ENCODE measurements at regions not wholly inside any gene's neighbourhood (a gene's known extent, or its start where the extent isn't known, plus 50 kb on each side); places are given as distances from the start of the nearest gene placed in this dataset.
"Not testable (repeated sequence)": the region's sequence is repeated elsewhere in the genome, so short reads cannot be mapped to it uniquely, and the experiment has no call there.

DNA sequence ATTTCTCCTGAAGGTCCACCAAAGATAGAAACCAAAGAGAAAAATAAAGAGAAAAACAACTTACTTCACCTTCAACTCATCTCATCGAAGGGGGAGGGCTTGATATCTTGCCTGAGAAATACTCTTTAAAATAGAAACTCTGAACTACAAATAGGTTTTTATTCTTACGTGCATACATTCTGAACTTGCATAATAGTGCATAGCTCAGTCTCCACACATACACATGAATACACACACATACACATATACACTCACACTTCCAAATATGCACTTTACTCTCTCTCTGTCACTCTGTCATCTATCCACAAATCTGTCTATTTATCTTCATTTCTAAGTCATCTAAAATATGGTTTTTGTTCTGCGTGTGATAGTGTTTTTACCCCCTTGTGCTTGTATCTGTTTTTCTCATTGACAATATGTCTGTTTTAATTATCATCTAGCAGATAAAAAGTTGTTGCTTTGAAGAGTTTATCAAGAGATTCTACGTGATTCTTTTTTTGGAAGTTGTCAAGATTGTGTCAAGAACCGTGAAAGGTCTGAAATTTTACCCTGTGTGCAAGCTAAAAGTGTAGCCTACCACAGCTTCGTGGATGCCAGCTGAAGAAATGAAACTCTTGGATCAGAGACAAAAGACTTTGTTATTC is 468.8 kb downstream of the EPM2A start:
- no peak for DNase-seq

DNA sequence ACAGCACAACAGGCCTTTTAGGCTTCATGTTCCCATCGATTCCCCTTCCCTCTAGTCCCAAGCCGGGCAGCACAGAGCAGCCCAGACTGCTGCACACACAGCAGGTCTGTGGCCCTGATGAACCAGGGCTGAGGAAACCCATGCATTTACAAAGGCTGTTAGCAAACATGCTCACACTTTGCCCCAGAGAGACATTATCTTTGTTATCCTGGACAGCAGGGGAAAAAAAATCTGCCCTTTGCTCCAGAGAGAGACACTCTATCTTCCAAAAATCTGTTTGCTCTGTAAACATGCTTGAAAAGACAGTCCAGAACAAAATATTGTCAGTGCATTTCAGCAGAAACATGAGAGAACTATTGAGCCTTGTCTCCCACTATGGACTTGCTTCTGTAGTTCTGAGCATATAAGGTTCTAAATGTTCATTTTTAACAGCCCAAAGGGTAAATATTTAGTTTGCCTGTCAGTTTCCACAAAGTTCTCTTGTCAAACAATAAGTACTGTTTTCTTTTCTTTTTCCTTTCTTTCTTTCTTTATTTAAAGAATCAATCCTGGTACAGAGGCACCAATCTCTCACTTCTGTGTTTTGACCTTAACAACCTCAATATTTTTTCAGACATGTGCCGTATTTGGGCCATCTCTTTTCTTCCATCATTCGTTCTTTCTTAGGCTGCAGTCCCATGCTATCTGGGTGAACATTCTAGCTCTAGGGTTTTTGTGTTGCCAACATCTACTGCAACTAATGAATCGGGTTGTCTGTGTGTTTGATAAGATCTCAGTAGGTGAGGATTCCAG is 468.0 kb downstream of the EPM2A start:
- no peak for DNase-seq

DNA sequence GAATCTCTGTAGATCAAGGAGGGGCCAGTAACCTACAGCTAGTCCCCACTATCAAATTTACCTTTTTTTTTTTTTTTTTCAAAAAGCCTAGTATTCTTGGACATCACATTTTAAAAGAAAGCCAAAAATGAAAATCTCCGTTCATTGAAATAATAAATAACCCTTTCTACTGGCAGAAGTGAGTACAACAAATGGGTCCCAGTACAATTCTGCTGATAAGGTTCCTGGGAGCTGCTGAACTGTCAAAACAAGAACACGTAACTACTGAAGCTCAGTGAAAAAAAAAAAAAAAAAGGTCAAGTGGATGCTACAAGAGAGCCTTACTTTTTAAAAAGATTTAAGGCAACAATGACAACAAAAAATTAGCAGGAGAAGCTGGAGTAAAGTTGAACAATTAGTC is 464.9 kb downstream of the EPM2A start:
- no peak for DNase-seq

GRCh38 chr6:145271040-145271439 is 464.3 kb downstream of the EPM2A start:
- no peak for DNase-seq

DNA sequence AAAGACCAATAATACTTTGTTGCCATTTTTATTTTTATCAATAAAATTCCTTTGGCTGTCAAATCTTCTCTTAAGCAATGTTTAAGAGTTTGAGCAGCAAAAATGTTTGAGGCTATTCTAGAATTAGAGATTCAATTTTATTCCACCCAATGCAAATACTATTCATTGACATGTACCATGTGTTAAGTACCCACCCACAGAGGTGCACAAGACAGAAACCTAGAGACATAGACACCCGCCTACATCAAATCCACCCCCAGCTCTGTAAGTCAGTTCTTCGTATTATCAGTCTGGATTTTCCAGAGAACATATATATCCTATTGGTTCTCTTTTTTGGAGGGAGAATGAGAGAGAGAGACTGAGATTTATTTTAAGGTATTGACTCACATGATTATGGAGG is 463.7 kb downstream of the EPM2A start:
- no peak for DNase-seq

DNA sequence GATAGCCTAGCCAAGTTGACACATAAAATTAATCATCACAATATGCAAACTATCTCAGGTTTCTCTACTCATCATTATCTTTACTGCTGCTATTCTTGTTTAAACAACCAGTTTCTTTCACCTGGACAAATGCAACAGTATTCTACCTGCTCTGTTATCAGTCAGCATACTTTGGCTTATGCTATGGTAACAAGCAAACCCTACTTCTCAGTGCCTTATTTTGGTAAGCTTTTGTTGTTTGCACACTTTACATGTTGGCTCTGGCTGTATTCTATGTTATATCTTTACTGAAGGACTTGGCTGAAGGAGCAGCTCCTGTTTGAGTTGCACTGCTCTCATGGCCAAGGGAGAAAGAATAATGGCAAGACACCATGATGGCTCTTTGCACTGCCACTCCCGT is 463.1 kb downstream of the EPM2A start:
- no peak for DNase-seq

DNA sequence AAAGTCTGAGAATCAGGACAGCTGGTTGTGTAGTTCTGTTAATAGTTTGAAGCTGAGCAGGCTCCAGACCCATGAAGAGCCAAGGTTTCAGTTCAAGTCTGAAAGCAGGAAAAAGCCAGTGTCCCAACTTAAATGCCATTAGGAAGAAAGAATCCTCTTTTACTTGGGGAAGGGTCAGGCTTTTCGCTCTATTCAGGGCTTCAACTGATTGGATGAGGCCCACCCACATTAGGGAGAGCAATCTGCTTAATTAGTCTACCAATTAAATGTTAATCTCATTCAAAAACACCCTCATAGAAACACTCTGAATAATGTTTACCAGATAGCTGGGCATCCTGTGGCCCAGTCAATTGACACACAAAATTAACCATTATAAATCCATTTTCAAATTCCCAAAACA is 462.2 kb downstream of the EPM2A start:
- no peak for DNase-seq

GRCh38 chr6:145274083-145274482 is 461.2 kb downstream of the EPM2A start:
- DNase-seq: no peak

- DNase-seq: no peak
Measured at GRCh38 chr6:145275019-145275418, 460.3 kb downstream of the EPM2A start.

- DNase-seq: no peak
Measured at GRCh38 chr6:145275787-145276186, 459.5 kb downstream of the EPM2A start.

DNA sequence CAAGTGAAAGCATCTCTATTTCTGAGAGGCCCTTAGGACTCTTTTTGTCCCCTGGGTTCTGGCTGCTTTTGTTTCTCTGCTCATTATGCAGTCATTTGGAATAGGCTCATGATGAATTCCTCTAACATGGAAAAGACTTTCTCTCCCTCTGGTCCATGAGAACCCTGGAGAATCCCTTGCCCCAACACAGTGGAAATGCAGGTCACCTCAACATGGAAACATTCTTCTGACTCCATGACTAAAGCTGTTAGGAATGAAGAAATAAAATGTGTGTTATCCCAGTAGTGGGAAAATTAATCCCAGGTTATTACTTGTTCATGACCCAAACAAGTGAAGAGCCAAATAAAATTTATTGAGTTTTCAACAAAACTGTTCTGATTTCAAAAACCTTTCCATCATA is 458.6 kb downstream of the EPM2A start:
- DNase-seq: no peak

DNA sequence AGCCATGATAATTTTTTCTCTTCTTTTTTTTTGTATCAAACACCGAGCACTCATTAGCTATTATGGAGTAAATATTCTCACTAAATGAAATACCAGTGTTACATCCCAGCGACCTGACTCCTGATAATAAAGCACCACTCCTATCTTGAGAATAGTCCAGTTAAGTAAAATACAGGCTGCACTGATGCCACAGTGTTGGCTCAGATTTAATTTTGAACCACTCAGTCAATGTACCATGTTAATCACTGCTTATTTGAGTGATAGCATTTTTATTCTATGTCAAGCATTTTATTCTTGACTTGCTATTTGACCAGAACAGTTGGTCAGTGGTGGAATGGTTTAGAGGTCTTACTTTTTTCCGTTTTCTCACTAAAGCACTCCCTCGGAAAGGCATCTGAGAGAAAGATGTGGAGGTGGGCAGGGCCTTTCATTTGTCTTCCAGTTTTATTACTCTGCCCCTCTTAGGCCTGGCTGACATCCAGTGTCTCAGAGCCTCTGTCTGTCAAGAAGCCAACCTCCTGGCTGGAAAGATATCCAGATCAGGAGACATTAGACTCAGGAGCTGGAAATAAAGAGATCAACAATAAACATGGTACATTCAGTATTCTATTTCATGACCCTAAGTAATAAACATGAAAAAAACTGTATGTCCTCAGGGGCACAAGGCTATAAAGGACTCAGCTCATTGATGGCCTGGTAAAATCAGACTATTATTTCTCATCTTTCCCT is 457.8 kb downstream of the EPM2A start:
- no peak for DNase-seq

DNA sequence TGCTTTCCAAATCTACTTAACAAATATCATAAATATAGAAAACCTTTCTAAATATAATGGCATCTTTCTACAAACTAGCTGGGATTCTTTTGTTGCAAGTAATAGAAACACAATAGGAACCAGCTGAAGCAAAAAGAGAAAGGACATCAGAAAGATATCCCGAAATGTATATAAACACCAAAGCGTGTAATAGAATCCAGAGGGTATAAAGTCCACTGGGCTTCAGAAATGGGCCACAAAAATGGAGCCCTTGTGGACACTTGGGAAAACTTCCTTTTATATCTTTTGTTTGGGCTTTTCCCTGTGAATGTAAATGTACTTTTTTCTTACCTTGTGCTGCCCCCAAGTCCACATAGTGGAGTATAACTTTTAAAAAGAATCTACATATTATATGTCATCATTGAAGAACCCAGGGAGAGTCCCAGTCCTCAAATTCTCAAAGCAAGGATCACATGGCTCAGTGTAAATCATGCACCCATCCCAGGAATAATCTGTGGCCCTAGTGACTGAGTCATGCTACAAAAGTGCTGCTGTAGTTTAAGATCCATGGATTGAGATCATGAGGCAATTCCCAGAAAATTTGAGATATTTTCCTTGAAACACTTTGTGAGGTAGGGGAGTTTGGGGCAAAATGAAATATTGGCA is 457.0 kb downstream of the EPM2A start:
- DNase-seq: no peak

DNA sequence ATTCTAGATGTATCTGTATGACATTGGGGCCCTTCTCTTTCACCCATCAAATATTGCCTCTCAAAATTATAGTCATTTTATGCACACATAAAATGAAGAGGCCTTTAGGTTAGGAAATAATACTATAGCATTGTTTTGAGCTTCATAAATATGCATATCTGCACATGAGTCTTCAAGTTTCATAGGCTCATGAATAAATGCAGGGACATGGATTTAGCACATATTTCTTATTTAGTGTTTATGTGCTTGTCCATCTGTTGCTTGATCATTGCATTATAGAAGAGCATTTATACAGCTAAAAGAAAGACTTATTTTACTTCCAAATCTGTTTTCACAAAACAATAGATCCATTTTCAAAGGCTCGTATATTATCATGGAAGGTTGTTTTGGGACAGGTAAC is 455.8 kb downstream of the EPM2A start:
- no peak for DNase-seq

DNA sequence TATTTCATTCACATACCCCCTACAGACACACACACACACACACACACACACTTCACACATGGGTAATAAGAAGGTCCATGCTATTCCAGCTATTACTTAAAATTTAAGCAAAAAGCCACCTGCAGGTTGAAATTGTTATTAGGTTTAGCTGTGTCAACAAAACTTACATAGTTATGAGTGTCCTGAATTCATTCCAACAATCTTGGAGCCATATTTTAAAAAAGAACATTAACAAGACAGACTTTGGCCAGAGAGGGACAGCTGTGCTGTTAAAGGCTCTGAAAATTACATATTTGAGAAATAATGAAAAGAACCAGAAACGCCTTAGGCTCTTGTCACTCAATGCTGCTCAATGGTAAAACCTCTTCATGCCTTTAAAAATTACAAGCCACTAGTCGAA is 455.3 kb downstream of the EPM2A start:
- DNase-seq: no peak

GRCh38 chr6:145283209-145283608 is 452.1 kb downstream of the EPM2A start:
- DNase-seq: not testable (repeated sequence)

DNA sequence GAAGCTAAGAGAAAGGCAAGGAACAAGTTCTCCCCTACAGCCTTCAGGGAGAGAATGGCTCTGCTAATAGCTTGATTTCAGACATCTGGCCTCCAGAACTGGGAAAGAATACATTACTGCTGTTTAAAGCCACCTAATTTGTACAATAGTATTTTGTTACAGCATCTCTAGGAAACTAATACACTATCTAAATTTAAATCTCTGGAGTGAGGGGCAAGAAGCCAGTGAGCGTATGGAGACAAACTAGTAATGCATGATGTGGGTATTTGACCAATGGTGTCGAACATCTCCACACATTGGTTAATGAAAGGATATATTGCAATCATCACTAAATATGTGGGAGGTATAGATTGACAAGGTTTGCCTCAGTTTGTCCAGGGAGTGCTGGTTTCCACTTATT is 451.5 kb downstream of the EPM2A start:
- DNase-seq: no peak

- no peak for DNase-seq
Measured at GRCh38 chr6:145286916-145287315, 448.4 kb downstream of the EPM2A start.

GRCh38 chr6:145289573-145289972 is 445.7 kb downstream of the EPM2A start:
- DNase-seq: no peak

GRCh38 chr6:145290122-145290521 is 445.2 kb downstream of the EPM2A start:
- DNase-seq: no peak

- no peak for DNase-seq
Measured at GRCh38 chr6:145292066-145292465, 443.3 kb downstream of the EPM2A start.

- DNase-seq: no peak
Measured at GRCh38 chr6:145294942-145295341, 440.4 kb downstream of the EPM2A start.

DNA sequence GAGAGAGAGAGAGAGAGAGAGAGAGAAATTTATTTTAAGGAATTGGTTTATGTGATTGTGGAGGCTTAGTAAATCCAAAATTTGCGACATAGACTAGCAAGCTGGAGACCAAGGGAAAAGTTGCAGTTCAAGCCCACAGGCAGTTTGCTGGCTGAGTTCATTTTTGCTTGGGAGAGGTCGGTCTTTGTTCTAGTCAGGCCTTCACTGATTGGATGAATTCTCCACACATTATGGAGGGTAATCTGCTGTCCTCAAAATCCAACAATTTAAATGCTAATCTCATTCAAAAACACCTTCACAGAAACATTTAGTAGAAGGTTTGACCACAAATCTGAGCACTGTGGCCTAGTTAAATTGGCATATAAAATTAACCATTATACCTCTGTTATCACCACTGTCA is 439.6 kb downstream of the EPM2A start:
- no peak for DNase-seq

DNA sequence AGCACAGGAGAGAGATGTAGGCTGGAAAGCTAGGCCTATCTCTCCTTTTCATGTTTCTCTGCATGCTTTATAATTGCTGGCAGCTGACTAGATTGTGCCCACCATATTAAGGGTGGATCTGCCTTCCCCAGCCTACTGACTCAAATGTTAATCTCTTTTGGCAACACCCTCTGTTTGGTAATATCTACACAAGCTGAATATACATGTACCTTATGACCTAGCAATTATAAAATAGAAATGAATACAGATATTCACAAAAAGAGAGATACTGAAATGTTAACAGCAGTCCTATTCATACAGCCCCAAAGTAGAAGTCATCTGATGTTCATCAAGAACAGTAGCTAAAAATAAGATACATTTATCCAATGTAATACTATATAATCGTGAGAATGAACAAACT is 429.6 kb downstream of the EPM2A start:
- DNase-seq: no peak
